ENCODE measurements at regions not wholly inside any gene's neighbourhood (a gene's known extent, or its start where the extent isn't known, plus 50 kb on each side); places are given as distances from the start of the nearest gene placed in this dataset.

DNA sequence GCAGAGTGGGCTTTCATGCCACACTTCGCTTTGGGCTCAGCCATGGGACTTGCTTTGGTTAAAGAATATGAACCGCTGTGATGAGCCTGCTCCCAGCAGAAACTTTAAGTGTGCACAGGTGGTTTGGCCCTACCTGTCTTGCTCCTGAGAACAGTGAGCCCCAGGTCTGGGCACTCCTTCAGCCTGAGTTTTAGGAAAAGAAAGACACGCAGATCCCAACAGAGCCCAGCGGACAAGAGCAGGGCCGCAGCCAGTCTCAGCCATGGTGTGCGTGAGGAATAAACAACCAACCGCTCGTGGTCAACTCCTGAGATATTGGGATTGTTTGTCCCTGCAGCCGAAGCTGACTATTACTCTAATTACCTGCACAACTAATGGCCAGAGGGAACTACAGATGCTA is 217.1 kb upstream of the C1orf174 start:
- DNase-seq = no peak

GRCh38 chr1:4118746-4119515 is 218.9 kb upstream of the C1orf174 start:
- no peak for DNase-seq

- DNase-seq = no peak
Observed at GRCh38 chr1:4119516-4120220, 219.6 kb upstream of the C1orf174 start.

- no peak for DNase-seq
Observed at GRCh38 chr1:4120557-4121292, 220.7 kb upstream of the C1orf174 start.

- DNase-seq = no peak
Observed at GRCh38 chr1:4121293-4121684, 221.2 kb upstream of the C1orf174 start.

DNA sequence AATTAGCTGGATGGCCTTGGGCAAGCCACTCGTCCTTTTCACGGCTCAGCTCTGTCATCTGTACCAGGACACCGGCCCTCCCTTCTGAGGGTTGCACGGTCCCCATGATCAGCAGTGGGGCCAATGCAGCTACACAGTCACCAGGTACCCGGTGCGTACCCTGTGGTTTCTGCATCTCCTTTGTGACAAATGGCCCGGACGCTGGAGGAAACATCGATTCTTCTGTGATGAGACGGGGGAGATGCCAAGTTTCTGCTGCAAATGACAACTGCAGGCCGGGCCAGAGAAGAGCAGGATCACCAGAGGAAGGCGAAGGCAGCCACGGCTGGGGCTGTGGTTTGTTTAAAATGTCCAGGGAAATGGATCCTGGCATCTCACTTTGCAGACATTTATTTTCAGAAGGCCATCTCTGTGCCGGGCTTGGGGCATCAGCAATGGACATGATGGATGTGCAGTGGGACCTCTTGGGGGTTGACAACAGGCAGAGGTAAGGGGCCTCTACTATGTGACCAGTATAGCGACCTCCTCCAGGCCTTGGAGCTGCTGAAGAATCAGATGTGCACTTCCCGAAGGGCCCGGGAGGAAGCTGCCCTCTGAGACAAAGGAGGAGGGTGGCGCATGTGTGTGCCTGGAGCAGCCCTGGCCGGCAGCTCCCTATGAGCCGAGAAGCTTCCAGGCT is 221.9 kb upstream of the C1orf174 start:
- no peak for DNase-seq

DNA sequence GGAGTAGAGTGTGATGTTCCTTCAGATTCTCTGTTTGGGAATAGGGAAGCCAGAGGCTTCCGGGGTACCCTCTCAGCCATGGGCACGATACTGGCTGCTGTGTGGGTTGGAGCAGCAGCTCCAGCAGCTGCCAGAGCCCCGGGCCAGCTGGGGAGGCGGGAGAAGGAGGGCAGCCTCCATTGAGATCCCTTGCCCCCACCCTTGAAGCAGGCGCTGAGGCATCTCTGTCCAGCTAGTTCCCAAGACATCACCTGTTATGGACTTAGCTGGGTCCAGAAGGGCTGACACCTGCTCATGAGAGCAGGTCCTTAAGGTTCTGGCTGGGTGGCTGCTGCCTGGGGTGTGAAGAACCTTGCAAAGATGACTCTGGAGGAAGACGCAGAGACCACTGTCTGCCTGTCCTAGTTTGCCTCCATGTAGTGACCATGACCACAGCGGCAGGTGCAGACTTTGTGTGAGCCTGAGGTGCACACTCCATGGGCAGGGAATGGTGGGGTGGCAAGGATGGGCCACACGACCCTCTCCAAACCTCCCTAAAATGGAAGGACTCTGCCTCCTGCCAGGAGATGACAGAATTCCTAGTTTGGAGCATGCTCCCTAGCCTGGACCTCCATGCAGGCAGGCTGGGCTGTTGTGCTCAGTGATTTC is 222.6 kb upstream of the C1orf174 start:
- DNase-seq = no peak

GRCh38 chr1:4124631-4125145 is 224.6 kb upstream of the C1orf174 start:
- no peak for DNase-seq

GRCh38 chr1:4126251-4126650 is 226.2 kb upstream of the C1orf174 start:
- no peak for DNase-seq

- DNase-seq = no peak
Observed at GRCh38 chr1:4126731-4127591, 226.9 kb upstream of the C1orf174 start.

GRCh38 chr1:4127592-4128140 is 227.6 kb upstream of the C1orf174 start:
- DNase-seq = no peak

DNA sequence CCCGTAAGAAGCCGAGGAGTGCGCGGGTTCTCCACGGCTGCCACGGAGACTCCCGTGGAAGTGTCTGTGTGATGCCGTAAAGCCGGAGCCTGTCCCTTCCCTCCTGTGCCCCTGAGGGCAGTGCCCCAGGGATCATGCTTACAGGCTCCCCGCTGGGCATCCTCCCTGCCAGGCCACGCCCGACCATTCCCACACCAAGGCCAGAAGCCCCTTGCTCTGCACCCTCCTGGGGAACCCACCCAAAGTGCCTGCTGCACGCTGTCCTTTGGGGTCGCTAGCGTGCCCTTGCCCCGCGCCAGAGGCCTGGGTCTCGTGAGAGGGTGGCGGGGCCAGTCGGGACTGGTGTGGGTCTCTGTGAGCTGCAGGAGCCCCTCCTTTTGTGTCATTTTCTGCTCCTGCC is 228.5 kb upstream of the C1orf174 start:
- no peak for DNase-seq

- DNase-seq = no peak
Observed at GRCh38 chr1:4129693-4130092, 229.6 kb upstream of the C1orf174 start.

- no peak for DNase-seq
Observed at GRCh38 chr1:4130096-4130495, 230.0 kb upstream of the C1orf174 start.

DNA sequence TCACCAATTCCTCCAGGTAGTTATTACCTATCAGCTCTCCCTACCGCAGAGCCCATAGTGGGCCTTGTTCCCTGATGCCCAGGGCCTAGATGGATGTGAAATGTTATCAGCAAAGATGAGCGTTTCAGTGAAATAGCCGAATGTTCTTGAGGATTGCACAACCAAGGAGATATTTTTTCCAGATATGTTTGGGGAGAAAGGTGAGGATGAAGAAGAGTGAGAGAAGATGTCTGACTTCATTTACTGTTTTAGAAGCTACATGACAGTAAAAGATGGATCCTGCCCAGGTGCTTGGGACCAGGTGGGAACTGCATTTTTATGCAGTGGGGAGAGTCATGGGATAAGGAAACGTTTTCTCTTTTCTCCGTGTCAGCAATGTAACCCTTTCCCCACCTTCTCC is 231.7 kb upstream of the C1orf174 start:
- no peak for DNase-seq

DNA sequence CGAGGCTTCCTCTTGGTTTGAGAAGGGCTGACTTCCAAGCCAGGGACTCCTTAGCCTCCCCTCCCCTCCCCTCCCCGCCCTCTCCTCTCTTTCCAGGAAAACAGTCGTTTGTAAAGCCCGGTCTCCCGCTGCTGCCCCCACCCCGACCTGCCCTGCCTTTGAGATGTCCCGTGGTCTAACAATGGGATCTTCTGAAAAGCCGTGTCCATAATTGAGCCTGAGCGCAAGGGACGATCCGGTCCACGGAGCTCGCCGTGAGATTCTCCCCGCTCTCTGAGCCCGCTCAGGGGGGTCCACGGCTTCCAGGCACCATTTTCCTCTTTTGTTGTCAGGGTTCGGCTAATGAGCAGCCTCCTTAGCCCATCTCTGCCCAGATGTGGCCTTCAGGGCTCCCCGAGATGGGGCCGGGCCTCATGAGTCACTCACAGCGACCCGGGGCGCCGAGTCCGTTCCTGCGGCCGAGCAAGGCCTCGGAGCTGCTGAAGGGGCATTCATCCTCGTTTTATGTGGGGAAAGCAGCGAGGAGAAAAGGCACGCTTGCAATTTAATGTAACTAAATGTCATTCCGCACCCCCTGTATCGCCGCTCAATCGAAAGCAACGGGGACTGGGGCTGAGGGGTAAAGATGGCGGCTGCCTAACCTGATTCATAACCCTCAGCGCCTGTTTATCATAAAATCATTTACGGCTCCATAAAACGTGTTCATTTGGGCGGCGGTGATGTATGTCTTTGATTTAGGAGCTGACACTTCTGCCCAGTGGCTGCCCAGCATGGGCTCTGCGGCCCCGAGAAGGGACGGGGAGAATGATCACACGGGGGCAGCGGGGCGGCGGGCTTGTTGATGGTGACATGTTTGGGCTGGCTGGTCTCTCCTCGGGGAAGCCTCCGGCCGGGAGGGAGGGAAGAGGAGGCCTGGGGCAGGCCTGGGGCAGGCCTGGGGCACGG is 232.6 kb upstream of the C1orf174 start:
- DNase-seq = no peak

DNA sequence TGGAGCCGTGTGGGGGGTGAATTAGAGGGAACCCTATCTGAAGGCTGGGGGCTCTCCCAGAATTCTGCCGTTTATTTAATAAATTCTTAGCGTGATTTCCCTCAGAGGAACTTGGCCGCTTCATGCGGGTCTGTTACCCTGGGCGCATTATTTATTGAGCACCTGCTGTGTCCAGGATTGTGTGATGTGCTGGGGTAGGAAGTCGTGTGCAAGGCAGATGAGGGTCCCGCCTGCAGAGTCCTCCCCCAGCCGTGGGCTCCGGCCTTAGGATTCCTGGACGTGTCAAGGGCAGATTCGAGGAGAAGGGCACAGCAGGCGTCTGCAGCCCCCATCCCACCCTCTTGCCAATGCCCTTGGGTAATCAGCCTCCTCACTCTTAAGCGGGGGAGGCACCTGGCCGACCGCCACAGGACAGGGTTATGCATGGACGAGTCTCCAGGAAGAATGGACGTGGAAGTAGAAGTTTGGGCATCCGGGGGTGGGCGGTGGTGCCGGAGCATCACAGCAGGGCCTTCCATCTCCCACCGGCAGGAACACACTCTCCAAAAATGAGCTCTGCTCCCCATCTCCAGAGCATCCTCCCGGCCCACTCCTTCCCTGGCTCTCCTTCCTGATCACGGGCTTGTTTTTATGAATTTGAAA is 233.3 kb upstream of the C1orf174 start:
- no peak for DNase-seq

DNA sequence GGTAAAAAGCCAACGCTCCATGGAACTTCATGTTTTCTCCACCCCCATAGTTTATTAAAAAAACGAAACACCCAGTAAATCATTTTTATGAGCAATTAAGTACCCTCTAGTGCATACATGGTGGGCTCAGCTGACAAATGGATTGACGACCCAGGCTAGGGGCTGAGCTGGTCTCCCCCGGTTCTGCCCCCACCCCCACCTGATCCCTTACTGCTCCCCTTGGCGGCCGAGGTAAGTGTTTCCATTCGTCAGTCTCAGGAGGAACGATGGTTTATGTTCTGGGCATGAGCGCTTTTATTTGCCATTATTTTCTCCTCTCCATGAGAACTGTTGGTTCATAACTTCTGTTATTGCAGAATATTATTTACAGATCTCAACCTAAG is 233.9 kb upstream of the C1orf174 start:
- no peak for DNase-seq

Data from amygdala (tissue), 56 donors.